HG02943 (cell line): ENCODE measurements at regions not wholly inside any gene's neighbourhood (a gene's known extent, or its start where the extent isn't known, plus 50 kb on each side); places are given as distances from the start of the nearest gene placed in this dataset.

Experiments
- ATAC-seq: cut with Tn5 transposase; IDR thresholded peaks from one replicate; pipeline ENCODE4 v1.9.1; 2021; ENCODE audit warnings: mild to moderate bottlenecking, low read depth, moderate library complexity; ENCODE audit not compliant: unreplicated experiment

- ATAC-seq, result no peak
These were observed 200.1 kb upstream of the POU2AF2 start for GRCh38 chr11:111045407-111045803.

- no peak for ATAC-seq
These were observed 200.6 kb upstream of the POU2AF2 start for GRCh38 chr11:111044751-111045406.

- no peak for ATAC-seq
These were observed 205.5 kb upstream of the POU2AF2 start for GRCh38 chr11:111039982-111040381.

- ATAC-seq, result no peak
These were observed 209.8 kb upstream of the POU2AF2 start for GRCh38 chr11:111035746-111036145.

- ATAC-seq, result no peak
These were observed 219.3 kb upstream of the POU2AF2 start for GRCh38 chr11:111026241-111026640.

- no peak for ATAC-seq
These were observed 224.4 kb upstream of the POU2AF2 start for GRCh38 chr11:111021131-111021530.

- no peak for ATAC-seq
These were observed 225.5 kb upstream of the POU2AF2 start for GRCh38 chr11:111019871-111020670.

GRCh38 chr11:111019451-111019850 lies 226.1 kb upstream of the POU2AF2 start:
- no peak for ATAC-seq

GRCh38 chr11:111018566-111018965 lies 227.0 kb upstream of the POU2AF2 start:
- no peak for ATAC-seq

GRCh38 chr11:111012491-111012890 lies 233.0 kb upstream of the POU2AF2 start:
- ATAC-seq, result no peak

GRCh38 chr11:111011275-111011594 lies 234.3 kb upstream of the POU2AF2 start:
- ATAC-seq, result no peak

GRCh38 chr11:111010391-111011274 lies 234.9 kb upstream of the POU2AF2 start:
- no peak for ATAC-seq

- no peak for ATAC-seq
These were observed 239.3 kb upstream of the POU2AF2 start for GRCh38 chr11:111006227-111006626.

GRCh38 chr11:111001986-111002611 lies 243.4 kb upstream of the POU2AF2 start:
- no peak for ATAC-seq

GRCh38 chr11:111001081-111001430 lies 244.5 kb upstream of the POU2AF2 start:
- ATAC-seq, result no peak

GRCh38 chr11:111000400-111001080 lies 245.0 kb upstream of the POU2AF2 start:
- no peak for ATAC-seq

- no peak for ATAC-seq
These were observed 253.0 kb upstream of the POU2AF2 start for GRCh38 chr11:110992481-110992880.

GRCh38 chr11:110991661-110992355 lies 253.7 kb upstream of the POU2AF2 start:
- ATAC-seq, result no peak

GRCh38 chr11:110990311-110990710 lies 255.2 kb upstream of the POU2AF2 start:
- ATAC-seq, result no peak
